ENCODE measurements at regions not wholly inside any gene's neighbourhood (a gene's known extent, or its start where the extent isn't known, plus 50 kb on each side); places are given as distances from the start of the nearest gene placed in this dataset.

DNA sequence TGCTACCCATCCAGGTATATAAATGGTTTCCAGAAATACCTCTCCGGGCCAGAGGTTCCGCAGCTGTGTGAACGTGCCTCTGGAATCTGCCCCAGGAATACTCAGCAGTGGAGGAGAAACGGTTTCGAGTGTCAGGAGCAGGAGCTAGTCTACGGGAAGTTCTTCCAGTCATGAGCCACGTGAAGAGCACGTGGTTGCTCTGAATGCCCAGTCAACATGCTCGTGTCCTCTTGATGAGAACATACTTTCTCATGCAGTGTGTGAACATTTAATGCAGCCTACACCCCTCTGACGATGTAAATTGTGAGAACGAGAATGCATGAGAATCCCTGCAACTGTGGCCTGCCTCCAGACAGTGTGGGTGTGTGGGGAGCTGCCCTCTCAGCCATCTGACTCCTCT lies 277.0 kb upstream of the SHH start:
- DNase-seq = no peak

DNA sequence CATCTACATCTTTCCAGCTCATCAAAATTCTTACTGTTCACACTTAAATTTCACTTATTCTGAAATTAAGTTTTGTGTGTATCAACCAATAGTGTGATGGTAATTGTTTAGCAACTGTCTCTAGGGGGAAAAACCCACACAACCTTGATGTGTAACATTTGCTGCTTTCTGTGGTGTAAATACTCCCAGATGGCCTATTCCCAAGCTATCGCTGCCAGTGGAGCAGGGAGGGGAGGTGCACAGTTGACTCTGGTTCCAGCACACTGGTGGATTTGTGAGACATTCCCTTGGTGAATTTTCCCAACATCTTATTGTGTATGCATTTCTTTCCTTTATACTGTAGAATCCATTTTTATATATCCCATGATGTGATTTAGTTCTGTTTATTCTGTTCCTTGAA lies 275.9 kb upstream of the SHH start:
- DNase-seq = no peak

GRCh38 chr7:156082048-156083040 lies 270.1 kb upstream of the SHH start:
- DNase-seq = no peak

DNA sequence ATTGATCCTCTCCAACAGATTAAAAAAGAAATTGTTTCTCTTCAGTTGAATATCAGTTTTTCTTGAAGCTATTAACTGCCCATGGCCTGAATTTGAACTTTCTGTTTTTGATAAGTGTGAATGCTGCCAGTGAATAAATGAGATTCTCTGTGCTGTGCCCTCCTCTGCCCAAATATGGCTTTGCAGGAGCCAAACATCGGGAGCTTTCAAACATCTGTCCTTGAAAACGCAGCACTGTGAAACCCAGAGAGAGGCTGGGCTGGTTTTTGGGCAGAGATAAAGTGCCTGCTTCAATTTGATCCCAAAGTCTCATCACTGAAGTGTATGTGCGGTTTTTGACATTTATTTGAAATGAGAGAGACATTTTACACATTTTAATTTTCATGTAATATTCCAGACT lies 268.3 kb upstream of the SHH start:
- no peak for DNase-seq

DNA sequence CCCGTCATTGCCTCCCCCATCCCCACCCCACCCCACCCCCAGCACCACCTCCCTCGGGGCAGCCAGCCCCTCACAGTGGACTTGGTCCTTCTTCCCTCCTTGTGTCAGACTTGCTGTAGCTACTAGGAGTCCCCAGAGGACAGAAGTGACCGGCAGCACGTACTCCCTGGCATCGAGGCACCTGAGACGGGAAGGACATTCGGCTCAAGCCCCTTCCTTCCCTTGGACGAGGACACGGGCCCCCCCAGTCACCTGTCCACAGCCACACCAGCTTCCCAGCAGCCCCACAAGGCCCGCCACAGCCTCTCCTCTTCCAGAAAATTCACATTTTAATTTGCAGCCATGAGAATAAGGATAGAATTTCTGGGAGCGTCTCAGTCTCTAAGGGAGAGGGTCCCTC lies 267.8 kb upstream of the SHH start:
- DNase-seq = no peak

DNA sequence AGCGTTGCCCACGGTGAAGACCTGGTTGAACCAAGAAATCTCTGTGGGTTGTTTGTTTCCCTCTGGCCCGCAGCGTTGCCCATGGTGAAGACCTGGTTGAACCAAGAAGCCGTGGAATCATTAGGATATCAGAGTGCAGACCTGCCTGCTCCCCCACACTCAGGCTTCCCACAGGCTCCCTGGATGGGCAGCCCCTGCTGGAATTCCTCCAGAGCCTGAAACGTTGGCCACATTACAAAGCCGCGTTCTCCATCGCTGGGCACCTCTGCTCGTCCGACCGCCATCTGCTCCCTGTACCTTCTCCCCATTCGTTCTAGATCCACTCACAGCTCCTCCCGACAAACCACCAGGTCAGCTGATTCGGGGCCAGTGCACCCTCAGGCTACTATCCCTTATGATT lies 266.9 kb upstream of the SHH start:
- DNase-seq = no peak

- no peak for DNase-seq
Measured at GRCh38 chr7:156074982-156075615, 262.8 kb upstream of the SHH start.

- DNase-seq = no peak
Measured at GRCh38 chr7:156074084-156074483, 261.8 kb upstream of the SHH start.

DNA sequence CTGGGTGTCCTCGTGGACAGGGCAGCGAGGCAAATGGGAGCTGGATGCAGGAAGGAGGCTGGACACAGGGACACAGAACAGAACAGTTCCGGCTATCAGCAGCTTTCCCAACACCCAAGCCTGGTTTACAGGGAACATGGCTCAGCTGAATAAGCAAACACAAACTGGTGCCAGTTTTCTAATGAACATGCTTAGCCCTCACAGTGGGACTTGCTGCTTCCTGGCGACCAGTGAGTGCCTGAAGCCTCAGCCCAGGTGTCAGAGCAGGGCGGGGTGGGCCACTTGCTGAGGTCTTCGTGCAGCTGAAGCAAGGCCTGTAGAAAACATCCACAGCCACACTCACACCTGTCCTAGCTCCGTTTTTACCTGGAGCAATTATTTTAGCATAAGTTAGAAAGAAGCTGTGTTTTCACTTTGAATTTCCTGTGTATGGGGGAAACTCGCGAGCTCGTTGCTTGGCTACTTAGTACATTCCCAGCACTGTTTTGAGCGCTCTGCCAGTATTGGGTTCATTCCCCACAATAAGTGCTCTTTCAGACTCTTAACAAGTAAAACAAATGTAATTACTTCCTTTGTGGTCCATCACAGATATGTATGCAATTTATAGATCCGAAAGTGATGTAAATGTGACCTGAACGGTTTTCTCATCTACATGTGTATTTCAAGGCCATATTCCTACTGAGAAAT lies 261.2 kb upstream of the SHH start:
- DNase-seq = no peak

DNA sequence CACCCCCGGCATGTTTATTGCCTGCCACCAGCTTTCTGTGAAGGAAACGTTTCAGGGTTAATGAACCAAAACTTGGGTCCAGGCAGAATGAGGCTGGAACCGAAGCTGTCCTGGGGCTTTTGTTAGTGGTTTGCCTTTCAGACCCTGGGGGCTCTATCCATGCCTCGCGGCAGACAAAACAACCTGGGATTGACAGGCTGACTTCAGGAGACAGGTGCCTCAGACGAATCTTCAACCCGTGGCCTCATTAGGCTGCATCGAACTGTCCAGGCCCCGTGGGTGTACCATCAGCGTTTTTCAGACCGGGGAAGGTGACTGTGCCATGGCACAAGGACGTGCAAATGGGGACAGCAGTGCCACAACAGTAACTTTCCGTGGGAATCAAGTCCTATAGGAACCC lies 259.3 kb upstream of the SHH start:
- no peak for DNase-seq

DNA sequence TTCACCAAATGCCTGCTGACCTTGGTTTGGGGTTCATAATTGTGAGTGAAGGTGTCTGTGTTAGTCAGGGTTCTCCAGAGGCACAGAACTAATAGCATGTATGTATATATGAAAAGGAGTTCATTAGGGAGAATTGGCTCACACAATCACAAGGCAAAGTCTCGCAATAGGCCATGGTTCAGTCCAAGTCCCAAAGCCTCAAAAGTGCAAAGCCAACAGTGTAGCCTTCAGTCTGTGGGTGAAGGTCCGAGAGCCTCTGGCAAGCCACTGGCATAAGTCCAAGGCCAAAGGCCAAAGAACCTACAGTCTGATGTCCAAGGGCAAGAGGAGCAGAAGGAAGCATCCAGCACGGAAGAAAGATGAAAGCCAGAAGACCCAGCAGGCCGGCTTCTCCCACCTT lies 257.6 kb upstream of the SHH start:
- DNase-seq = no peak

DNA sequence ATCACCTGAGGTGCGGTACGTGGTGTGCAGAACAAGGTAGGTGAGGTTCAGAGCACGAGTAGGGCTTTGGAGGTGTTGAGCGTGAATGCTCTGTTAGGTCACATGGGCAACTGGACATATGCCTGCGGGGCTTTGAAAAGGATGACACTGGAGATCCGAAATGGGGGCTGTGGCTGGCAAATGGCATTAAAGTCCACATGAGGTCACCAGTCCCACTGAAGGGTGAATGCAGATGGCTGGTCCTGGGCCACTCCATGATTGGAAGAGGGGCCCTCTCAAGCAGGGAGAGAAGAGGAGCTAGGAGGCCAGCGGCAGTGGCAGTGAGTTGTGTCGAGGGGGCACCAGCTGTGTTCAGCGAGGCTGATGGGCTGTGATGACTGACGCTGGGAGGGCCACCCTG lies 254.9 kb upstream of the SHH start:
- no peak for DNase-seq

GRCh38 chr7:156065400-156065799 lies 253.1 kb upstream of the SHH start:
- no peak for DNase-seq

DNA sequence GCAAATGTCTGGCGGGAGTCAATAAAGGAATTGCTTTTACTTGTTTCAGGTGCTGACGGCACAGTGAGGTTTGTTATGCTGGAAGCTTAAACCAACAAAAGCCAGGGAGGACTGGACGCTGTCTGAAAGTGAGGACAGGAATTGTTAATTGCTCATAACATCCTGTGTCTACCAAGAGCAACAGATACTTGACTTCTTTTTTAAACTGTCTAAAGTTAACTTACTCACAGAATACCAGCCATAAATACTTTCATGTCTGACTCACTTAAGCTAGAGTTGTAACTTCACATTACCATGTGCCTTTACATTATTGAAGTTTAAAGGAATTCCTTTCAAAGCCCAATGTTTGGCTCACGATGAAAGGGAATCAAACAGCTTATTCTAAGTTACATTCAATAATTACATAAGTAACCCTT lies 252.7 kb upstream of the SHH start:
- DNase-seq = no peak

GRCh38 chr7:156063241-156063810 lies 251.1 kb upstream of the SHH start:
- DNase-seq = no peak

GRCh38 chr7:156062286-156062685 lies 250.0 kb upstream of the SHH start:
- DNase-seq = no peak

- DNase-seq = no peak
Measured at GRCh38 chr7:156061689-156062255, 249.5 kb upstream of the SHH start.

GRCh38 chr7:156060925-156061324 lies 248.7 kb upstream of the SHH start:
- no peak for DNase-seq

DNA sequence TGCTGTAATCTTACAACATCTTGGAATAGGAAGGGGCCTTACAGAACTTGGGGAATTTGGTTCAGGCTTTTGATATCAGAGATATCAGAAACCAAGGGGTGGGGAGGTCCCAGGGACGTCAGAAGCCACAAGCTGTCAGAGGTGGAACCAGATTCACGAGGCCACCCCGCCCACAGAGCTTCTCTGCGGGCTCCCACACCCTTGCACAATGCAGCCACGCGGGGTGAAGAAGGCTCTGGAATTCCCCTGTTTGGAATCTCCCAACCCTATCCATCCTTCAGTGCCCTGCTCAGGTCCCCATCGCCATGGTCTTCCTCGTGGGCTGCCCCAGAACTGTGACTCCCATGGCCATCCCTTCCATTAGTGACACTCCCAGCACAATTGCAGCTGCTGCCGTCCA lies 247.1 kb upstream of the SHH start:
- no peak for DNase-seq

DNA sequence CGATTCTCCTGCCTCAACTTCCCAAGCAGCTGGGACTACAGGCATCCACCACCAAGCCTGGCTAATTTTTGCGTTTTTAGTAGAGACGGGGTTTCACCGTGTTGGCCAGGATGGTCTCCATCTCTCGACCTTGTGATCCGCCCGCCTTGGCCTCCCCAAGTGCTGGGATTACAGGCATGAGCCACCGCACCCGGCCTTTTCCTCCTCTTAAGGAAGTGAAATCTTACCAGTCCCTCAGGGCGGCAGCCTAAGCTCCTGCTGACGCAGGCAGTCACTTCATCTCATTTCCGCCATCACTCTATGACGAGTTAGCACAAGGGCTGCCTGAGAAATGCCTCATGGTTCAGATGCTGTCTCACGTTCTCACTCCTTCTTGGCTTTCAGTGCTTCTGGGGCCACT lies 246.0 kb upstream of the SHH start:
- DNase-seq = no peak

DNA sequence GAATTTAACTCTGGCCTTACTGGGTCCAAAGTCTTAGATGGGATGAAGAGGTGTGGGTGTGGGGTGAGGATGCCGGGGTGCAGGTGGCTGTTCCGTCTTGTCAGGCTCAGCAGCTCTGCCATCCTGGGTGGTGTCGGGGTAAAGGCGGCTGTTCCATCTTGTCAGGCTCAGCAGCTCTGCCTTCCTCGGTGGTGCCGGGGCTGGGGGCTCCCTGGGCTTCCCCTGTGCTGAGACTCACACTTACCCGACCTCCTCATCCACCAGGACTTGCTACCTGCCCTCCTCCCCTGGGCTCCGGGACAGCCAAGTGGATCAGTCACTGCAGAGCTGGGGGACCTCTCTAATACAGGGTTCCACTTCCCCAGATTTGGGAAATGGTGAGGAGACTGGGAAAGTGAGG lies 244.3 kb upstream of the SHH start:
- no peak for DNase-seq

GRCh38 chr7:156055206-156055822 lies 243.1 kb upstream of the SHH start:
- no peak for DNase-seq

DNA sequence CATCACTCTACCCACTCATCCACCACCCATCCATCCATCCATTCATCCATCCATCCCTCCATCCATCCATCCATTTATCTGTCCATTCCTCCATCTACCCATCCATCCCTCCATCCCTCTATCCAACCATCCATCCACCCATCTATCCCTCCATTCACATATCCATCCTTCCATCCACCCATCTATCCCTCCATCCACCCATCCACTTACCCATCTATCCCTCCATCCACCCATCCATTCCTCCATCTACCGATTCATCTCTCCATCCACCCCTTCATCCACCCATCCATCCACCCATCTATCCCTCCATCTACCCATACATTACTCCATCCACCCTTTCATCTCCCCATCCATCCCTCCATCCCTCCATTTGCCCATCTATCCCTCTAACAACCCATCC lies 239.6 kb upstream of the SHH start:
- DNase-seq = no peak
